Hypothalamus (tissue), 51 donors: ENCODE measurements at regions not wholly inside any gene's neighbourhood (a gene's known extent, or its start where the extent isn't known, plus 50 kb on each side); places are given as distances from the start of the nearest gene placed in this dataset.

ENCODE experiments used
- DNase-seq, 51 donors: peaks; one replicate each; lab custom pipeline; 2025; lab: John Stamatoyannopoulos, UW

GRCh38 chr2:217396165-217396564, 536.3 kb upstream of the TNP1 start:
- no peak for DNase-seq

- no peak for DNase-seq
These were observed 534.9 kb upstream of the TNP1 start for GRCh38 chr2:217394510-217395351.

DNA sequence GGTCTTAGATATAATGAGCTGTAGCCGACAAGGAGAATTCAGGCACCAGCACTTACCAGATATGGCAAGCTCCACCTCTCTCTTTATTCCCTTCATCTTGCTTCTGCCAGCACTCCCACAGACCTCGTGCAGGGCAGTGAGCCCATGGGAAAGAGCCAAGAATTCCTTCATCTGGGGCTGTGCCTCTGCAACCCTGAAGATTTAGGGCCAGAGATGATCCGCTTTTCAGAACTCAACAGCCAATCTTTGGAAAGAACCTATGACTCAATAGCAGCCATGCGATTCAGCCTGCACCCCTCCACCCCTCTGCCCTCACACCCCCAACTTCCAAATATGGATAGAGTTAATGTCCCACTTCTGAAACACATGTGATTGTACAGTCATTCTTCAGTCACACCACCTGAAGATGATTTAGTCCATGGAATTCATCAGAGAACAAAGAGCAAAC, 533.7 kb upstream of the TNP1 start:
- peak in 2 of 51 donors; percentile 13 to 24 for DNase-seq

DNA sequence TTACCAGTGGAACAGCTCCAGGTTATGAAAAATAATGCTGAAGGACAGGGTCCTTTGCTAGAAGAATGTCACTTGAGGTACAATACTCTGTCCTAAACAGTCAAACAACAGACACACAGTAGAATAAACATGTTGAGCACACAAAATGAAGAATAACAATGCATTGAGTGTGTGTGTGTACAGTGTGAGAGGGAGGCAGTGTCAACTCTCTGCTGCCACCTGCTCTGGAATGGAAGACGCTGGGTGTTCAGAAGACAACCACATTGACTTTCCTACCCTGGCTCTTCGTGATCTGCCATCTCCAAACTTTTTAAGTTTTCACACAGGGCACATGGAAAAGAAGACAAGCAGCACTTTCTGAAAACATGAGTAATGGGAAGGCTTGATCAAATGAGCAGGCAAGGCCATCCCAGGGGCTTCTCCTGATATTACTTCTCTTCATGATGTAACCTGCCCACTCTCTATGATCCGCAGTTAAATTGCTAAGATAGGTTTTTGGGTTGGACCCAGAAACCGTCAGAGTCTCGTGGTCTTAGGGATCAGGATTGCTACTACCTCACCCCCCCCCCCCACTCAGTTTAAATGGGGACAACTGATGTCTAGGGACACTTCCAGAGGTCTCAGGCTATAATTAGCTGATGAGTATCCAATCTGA, 533.2 kb upstream of the TNP1 start:
- DNase-seq: no peak

- DNase-seq: no peak
These were observed 528.0 kb upstream of the TNP1 start for GRCh38 chr2:217387776-217388387.

DNA sequence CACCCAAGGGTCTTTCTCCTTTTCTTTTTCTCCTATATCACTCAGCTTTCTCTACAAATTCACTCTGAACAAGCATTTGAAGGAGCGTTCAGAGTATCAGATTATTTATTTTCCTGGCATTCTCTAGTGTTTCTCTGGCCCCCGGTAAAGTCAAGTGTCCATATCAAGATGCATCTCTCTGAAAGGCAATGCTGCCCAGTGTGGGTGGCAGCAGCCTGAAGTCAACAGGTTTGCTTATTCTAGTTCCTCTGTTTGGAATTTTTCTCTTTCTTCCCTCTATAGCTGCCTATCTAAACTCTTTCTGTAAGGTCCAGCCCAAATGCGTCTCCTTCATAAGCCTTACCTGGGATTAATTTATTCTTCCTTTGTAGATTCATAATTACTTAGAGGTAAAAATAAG, 526.2 kb upstream of the TNP1 start:
- DNase-seq: no peak

DNA sequence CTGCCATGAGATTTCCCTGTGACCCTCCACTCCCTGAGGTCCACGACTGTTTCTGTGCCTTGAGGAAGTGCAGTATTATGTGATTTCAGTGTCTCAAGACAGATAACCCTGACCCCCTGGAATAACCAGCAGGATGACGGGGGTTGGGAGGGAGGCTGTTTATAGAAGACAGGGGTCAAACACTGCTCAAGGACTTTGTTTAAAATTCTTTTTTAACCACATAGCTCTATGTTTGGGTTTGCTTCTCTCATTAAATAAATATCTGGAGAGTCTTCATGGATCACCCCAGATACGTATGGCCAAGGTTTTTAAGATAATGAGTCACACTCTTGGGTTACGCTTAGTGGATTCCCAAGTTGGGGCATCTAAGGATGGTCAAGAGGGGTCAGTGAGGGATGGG, 523.8 kb upstream of the TNP1 start:
- DNase-seq: no peak

GRCh38 chr2:217382794-217383193, 522.9 kb upstream of the TNP1 start:
- DNase-seq: no peak

DNA sequence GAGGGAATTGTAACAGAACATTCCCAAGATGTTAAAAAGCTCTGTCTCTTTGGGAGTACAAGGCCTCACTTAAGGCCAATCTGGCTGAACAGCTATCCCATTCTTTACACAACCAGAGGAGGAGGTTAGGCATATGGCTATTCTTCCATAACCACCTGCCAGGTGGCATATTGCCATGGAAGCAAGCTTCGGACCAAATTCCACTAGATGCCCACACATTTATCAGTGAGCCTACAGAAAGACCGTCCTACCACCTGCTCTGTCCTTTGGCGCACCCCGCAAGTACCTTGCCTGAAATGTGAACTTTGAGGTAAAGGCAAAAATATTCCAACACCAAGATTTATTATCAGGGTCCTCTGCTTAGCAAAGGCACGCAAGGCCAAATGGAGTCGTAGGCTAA, 519.9 kb upstream of the TNP1 start:
- DNase-seq: no peak

DNA sequence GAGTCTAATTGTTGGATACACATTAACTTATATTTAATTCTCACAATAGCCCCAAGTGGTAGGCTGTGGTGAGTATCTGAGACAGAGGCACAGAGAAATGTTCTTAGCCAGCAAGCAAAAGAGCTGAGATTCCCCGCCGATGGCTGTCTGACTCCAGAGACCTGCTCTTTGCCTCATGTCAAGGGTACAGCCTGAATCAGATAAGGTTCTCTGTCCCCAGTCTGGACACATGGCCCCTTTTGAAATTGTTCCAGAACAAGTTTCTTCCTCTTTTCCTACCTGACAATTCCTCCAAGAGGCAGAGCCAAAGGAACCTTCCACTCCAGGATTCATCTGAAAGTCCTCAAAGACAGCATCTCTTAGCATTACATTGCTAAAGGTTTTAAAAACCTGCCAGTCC, 512.9 kb upstream of the TNP1 start:
- DNase-seq: no peak

DNA sequence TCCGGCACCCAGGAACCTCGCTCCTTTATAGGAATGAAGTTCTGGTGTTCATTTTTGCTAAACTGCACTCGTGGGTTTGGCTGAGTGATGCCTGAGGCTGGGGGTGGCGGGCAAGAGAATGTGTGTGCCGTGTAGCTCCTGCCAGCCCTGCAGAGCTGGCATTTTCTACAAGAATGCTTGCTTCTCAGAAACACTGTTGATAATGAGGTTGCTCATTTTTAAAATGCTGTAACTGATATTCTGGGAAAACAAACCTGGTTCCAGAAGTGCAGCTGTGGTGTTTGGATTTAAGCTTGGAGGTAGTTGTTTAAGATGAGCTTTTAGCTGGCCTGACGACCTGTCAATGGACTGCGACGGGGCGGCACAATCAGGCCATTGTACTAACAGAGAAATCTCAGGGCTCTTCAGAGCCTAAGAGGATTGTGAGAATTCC, 511.9 kb upstream of the TNP1 start:
- DNase-seq: peak in 7 of 51 donors; percentile 1 to 25 (median 15)

GRCh38 chr2:217370391-217370790, 510.5 kb upstream of the TNP1 start:
- no peak for DNase-seq

DNA sequence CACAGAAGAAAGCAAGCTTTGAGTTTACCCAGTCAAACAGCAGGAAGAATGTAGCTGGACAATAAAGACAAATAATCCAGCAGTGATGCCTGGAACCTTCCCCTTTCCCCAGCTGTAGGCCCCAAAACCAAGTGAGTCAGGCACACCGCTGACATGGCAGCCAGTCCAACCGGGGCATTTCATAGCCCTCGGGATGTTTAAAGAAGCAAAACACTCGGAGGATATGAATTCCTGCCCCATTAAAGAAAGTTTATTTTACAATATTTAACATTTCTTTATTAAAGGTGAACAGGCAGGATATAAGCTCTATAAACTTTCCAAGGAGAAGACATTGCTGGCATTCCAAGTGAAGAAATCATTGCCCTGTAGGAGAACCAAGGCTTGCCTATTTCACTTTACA, 507.6 kb upstream of the TNP1 start:
- DNase-seq: no peak

GRCh38 chr2:217366966-217367365, 507.1 kb upstream of the TNP1 start:
- DNase-seq: no peak

- no peak for DNase-seq
These were observed 506.5 kb upstream of the TNP1 start for GRCh38 chr2:217366266-217366895.

DNA sequence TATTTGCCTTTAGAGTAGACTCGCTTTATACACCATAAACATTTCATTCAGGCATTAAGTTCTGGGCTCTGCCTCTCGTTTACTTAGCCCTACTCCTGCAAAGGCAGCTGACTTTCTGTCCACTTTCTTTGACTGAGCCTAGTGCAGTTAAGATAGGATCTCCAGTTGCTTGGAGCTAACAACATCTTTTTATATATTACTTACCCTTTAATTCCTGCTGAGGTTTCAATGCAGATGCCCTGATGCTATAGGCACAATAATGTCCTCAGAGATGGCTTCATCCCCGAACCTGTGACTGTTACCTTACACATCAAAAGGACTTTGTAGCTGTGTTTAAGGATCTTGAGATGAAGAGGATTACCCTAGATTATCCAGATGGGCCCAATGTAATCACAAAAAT, 505.8 kb upstream of the TNP1 start:
- DNase-seq: no peak

DNA sequence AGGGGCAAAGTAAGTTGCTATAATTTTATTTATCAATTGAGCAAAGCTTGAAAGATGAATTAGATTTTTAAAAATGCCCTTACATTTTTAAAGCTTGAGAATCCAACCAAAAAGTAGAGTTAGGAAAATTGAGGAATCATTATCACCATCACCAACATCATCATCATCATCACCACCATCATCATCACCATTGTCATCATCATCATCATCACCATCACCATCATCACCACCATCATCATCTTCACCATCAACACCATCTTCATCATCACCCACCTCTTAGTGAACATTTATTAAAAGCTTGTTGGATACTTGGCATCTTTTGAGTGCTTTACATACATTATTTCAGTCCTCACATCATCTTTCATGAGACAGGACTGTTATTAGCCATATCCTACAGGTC, 504.4 kb upstream of the TNP1 start:
- DNase-seq: no peak

GRCh38 chr2:217363470-217363869, 503.6 kb upstream of the TNP1 start:
- DNase-seq: no peak

GRCh38 chr2:217362710-217363109, 502.8 kb upstream of the TNP1 start:
- DNase-seq: no peak

GRCh38 chr2:217362286-217362685, 502.4 kb upstream of the TNP1 start:
- no peak for DNase-seq

DNA sequence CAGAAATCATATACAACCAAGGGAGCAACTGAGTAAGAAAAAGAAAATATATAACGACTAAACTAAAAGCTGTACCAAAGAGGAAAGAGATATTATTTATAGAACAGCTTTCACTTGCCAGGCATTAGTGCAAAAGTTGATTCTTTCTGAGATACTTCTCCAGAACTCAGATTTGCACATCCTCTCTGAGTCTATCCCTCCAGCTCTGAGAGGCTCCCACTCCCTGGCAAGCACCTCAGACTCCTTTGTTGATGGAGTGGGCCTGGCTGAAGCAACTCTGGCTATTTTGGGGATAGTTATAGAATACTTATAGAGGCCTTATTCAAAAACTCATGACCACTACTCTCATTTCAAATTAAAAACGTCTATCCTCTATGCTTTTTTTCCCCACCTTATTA, 501.6 kb upstream of the TNP1 start:
- no peak for DNase-seq
